ENCODE measurements at regions not wholly inside any gene's neighbourhood (a gene's known extent, or its start where the extent isn't known, plus 50 kb on each side); places are given as distances from the start of the nearest gene placed in this dataset.
"Not testable (repeated sequence)": the region's sequence is repeated elsewhere in the genome, so short reads cannot be mapped to it uniquely, and the experiment has no call there.

DNA sequence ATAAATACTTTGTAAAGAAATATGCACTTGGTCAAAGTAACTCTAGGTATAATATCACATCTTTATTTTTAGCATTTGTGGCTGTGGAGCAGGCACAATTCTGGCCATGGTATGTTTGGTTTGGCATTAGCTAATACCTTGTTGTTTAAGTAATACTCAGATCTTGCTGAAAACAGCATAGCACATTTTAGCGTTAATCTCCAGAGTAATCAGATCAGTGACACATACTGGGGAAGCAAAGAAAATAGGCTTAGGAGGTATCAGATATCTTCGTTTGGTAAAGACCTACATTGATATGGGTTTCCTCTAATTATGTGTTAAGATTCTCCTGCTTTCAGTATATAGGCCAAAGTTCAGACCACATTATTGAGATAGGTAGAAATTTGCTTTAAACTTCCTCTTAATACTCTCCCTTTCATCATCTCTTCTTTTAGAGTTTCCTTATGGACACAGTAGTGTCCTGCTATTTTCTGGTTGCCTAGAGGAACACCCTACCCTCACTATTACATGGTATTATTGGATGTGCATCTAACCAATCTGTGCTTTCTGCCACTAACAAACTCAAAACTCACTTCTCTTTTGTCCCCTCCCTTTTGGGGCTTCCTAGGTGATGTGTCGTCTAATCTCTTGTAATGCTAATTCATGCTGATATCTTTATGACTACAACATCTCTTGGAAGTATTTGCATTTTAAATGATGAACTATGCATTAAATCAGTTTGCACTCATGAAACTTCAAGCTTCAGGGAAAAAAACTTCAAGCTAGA is 437.3 kb upstream of the ADAMTSL1 start:
- no peak for DNase-seq

DNA sequence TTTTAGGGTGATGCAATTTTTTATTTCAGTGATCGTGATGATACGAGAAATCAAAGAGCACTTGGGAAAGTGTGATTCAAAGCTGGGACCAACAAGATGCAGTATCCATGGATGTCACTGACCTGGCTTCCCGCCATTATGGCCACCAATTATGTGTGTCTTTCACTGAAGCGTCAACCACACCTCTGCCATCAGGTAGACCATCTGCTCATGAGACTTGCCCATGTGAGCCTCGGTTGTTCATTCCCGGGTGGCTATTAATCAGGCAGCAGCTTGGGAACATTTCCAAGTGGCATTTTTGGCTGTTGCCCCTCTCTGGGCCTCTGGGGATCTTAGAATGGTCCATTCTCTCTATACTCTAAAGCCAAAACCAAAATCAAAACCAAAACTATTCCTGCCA is 436.0 kb upstream of the ADAMTSL1 start:
- DNase-seq, result no peak

GRCh38 chr9:18040327-18040726 is 433.6 kb upstream of the ADAMTSL1 start:
- no peak for DNase-seq

GRCh38 chr9:18043978-18044377 is 430.0 kb upstream of the ADAMTSL1 start:
- DNase-seq, result no peak

DNA sequence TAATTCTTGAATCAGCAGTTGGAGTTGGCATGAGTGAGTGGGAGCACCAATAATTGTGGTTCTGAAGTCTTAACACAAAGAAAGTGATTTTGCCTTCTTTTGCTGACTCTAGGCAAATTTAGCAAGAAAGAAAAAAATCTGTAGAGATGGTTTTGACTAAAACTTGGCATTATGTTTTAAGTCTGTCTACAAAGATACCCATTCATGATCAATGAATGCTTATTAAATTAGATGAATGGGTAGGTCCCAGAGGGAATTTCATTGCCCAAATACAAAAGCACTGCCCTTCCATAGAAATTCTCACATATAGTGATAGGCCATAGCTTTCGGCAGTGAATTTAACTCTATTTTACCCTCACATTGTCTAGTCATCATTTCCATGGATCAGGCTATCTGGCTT is 428.6 kb upstream of the ADAMTSL1 start:
- DNase-seq, result no peak

- DNase-seq, result no peak
These were observed 427.9 kb upstream of the ADAMTSL1 start for GRCh38 chr9:18046068-18046467.

- DNase-seq, result no peak
These were observed 422.3 kb upstream of the ADAMTSL1 start for GRCh38 chr9:18051638-18052037.

DNA sequence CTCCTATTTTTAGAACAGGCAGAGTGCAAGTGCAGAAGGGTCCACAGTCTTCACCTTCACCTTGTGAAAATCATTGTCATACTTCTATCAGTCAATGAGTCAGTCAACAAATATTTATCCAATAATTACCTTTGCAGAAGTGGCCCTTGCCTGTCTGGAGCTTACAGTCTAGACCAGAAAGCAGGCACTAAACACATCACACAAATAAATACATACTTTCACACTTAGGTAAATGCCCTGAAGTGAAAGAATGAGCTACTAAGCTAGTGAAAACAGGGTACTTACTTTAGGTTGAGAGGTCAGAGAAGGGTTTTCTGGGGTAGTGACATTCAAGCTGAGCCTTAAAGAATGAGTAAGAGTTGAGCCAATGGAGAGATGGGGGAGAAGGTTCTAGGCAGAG is 421.9 kb upstream of the ADAMTSL1 start:
- no peak for DNase-seq

DNA sequence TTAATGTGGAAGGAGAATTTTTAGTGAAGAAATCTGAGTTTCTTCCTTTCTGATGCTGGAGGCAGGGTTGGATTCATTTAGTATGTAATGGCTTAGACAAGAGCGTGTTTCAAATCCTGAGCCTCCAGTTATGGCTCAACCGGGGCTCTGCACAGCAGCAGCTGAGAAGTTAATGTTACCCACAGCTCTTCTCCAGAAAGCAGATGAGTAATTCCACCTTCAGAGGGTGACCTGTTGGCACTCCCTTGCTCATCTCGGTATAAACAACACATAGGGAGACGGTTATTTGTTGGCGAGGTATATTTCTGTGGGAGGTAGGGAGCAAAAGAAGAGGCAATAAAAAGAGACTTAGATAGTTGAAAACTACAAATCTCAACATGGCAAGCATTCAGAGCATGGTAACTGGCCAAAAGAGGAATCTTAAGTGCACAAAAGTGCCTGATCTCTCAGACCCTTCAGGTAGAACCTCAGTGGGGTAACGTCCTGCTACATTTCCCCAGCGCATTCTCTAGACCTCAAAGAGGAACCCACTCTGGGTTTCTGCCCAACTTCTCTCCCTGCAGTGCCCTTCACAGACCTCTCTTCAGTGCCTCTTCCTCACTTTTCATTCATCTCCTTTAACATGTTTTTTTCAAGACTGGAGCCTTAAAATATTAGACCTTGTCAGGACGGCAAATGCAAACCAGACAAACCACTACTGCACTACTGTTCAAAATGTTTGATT is 417.5 kb upstream of the ADAMTSL1 start:
- DNase-seq, result no peak

- no peak for DNase-seq
These were observed 417.0 kb upstream of the ADAMTSL1 start for GRCh38 chr9:18056993-18057369.

DNA sequence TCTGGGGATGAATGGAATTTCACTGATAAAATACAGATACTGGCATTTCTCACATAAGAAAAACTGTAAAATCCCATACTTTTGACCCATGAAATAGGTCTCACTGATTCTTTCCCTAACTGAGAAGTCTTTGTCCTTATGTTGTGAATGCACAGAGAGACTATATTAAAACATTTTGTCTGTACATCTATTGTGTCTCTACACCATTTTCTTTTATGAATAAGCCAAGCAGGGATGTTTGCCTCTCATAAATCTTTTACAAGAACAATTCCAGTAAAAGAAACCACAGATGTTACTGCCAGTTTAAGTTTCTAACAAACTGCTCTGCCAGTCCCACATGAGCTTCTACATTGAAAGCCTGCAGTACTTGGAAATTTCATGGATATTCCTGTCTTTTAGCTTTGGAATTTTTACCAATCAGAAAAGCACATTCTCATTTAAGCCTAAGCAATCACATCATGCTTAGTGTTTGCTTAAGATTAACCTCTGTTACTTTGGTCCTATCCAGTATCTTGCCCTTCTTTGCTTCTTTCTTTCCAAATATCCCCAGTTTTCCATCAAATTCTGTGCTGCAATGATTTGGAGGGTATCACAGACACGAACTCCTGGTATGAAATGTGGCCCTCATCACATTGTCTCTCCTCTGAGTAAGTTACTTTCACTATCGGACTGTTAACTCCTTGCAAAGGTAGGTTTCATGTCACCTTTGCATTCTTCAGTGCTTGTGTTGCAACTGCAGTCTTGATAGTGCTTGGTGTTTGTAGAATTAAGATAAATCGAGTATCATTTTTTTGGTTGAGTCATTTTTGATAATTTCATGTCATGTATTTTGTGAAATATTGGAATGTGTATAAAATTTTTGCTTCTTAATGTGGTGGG is 415.1 kb upstream of the ADAMTSL1 start:
- DNase-seq, result no peak

DNA sequence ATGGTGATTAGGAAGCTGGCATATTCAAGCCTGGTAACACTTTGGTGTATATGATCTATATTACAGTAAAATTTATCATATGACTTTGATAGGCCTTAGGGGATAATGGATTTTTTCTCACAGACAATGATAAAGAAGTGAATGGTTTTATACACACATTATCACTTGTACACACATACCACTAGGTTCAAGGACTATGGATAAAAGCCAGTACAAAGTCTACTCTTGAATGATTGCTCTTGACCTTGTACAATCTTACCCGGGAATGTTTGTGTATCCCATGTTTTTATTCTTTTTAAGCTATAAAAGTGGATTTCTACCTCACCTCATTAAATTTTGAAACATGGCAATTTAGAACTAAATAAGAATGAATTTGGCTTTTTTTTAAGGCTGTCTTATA is 414.5 kb upstream of the ADAMTSL1 start:
- no peak for DNase-seq

- no peak for DNase-seq
These were observed 413.6 kb upstream of the ADAMTSL1 start for GRCh38 chr9:18060269-18060934.

DNA sequence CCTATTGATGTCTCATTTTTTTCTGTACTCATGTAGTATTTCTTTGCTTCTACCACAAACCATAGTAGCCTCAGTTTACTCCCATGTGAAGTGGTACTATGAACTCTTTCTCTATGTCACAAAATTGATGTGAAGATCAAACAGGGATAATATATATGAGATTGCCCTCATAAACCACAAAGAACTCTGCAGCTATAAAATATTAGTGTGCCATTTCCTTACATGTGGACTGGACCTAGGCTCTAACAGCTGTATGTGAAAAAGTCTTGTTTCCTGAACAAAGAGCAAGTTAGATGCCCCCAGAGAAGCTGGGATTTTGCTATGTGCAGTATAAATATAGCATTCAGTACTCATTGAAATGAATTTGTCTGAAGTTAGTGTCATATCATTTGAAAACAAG is 412.6 kb upstream of the ADAMTSL1 start:
- no peak for DNase-seq

DNA sequence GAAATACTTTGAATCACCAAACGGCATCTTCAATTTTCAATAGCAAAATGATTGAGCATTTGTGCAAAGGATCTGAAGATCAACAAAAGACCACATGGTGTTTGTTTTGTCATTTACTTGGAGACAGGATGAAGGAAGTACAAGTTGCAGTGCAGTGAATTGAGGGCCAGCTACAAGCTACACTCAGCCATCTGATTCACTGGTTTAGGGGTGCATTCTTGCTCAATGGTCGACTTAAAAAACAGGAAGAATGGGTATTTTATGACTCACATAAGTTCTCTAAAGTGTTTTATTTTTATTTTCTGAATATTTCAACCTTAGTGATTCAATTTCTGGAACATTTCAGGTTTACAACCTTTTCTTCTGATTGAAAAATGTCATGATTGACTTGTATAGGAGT is 412.1 kb upstream of the ADAMTSL1 start:
- no peak for DNase-seq

DNA sequence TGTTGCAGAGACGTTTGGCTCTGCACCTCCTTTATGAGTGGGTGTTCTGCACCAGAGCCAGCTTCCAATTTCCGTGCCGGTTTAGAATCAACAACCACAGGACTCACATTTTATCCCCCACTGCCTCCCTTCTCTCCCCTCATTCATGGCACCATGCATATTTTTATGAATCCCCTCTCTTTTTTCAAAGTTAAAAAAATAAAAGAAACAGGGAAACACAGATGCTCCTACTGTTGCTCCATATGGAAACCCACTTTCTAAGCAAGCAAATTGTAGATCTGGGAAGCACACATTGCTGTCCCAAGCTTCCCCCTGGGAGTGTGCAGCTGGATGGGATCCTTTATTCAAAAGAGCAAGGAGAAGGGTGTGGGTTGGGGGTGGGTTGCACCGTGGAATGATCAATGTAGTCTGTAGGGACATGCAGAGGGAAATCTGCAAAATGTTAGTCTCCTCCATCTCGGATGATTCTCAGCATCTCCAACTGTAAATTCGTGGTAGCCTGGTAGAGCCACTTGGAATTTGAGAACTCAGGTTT is 410.0 kb upstream of the ADAMTSL1 start:
- DNase-seq, result no peak

GRCh38 chr9:18066608-18067007 is 407.3 kb upstream of the ADAMTSL1 start:
- DNase-seq, result not testable (repeated sequence)

DNA sequence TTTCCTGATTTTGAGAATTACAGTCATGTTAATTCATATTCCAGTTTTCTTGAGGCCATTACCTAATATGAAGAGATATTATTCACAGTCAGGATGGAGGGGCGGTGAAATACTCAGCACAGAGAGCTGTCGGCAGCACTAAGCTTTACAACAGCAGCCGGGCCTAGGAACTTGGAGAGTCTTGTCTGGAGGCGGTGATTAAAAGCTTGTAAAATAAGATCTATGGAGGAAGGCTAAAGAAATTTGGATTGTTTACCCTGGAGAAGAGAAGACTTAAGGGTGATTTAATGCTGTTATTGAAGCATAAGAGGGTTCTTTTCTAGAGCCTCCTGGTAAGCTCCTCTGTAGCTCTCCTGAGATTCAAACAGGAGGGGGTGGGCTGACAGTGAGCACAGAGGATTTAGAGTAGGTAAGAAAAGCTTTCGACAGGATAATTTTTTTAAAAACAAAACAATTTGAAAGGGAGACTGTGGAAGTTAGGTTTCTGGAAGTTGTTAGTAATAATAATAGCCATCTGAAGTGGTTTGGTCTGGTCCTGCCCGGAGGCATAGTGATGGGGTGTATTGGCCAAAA is 406.3 kb upstream of the ADAMTSL1 start:
- no peak for DNase-seq

DNA sequence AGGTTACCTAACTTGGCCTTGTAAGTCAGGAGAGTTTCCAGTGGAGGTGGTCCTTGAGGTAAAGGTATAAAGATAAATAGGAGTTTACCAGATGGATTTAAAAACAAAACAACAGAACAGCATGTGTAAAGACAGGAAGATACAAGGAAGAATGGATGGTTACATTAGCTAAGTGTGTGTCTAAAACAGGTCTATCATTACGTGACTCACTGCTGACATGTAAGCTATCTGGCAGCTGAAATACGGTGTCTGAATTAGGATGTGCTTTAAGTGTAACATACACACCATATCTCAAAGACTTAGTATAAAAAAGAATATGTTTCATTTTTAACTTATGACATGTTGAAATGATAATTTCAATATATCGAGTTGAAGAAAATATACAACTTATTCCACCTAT is 405.1 kb upstream of the ADAMTSL1 start:
- no peak for DNase-seq

- DNase-seq, result no peak
These were observed 402.3 kb upstream of the ADAMTSL1 start for GRCh38 chr9:18071651-18072060.

DNA sequence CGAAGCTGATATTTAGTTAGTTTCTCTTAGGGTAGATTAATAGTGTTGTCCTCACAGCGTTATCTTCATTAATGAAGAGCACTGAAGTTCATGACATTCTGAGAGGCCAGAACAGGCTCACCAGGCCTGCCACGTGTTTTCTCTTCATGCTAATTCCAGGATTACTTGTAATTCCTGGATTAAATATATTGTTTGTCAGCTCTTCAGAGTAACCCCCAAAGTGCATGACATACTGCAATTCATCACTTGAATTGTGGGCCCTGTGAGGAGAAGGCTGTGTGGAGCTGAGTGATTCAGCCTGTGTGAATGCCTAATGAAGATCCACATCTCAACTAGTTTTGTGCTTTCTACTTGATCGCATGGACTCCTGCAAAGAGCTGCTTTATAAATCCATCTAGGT is 401.0 kb upstream of the ADAMTSL1 start:
- DNase-seq, result no peak

All from right lung (tissue), 2 donors.